ENCODE measurements at regions not wholly inside any gene's neighbourhood (a gene's known extent, or its start where the extent isn't known, plus 50 kb on each side); places are given as distances from the start of the nearest gene placed in this dataset.

GRCh38 chr4:152229782-152230289 lies 306.1 kb downstream of the FBXW7 start:
- ChIA-PET POLR2A (interaction anchor here (0.6 to 1.4 kb wide), 2 partner anchors 29 to 86 kb away, joined by 3 to 4 read pairs; no protein-coding TSS in a partner anchor), CTCF (interaction anchor here (0.6 kb wide), 1 partner anchor 1248 kb away, joined by 3 read pairs; no protein-coding TSS in a partner anchor)
- no TSS peak for BruUV-seq (replicated peaks)
- Mint-ChIP-seq H3K4me1 (ENCODE audit: insufficient read depth, unreplicated experiment) (no peaks in the 10 kb centered on the region), H3K9me3 (ENCODE audit: unreplicated experiment) (no peaks in the 10 kb centered on the region), H3K4me3 (ENCODE audit: unreplicated experiment) (no peak overlapping the region), H3K27me3 (ENCODE audit: insufficient read depth, unreplicated experiment) (no peaks in the 10 kb centered on the region), H3K36me3 (ENCODE audit: insufficient read depth, unreplicated experiment) (no peaks in the 10 kb centered on the region), H3K27ac (ENCODE audit: low read depth, unreplicated experiment) (no peak overlapping the region)
- DNase-seq (ENCODE audit: unreplicated experiment) = no peak
- TF ChIP-seq CTCF (IDR thresholded peaks at IDR 0.05; ENCODE audit: unreplicated experiment) = no peak
- intact Hi-C loops (cut with micrococcal nuclease) = no loop called here

GRCh38 chr4:152225680-152226079 lies 310.2 kb downstream of the FBXW7 start:
- no peak for DNase-seq (ENCODE audit: unreplicated experiment)
- no TSS peak for BruUV-seq (replicated peaks)
- intact Hi-C loops (cut with micrococcal nuclease) = no loop called here
- no peaks in the 10 kb centered on the region for H3K4me1 Mint-ChIP-seq (ENCODE audit: insufficient read depth, unreplicated experiment)
- H3K9me3 Mint-ChIP-seq (ENCODE audit: unreplicated experiment) = no peaks in the 10 kb centered on the region
- no peak overlapping the region for H3K4me3 Mint-ChIP-seq (ENCODE audit: unreplicated experiment)
- H3K36me3 Mint-ChIP-seq (ENCODE audit: insufficient read depth, unreplicated experiment) = no peaks in the 10 kb centered on the region
- TF ChIP-seq CTCF (IDR thresholded peaks at IDR 0.05; ENCODE audit: unreplicated experiment) = no peak
- ChIA-PET POLR2A (interaction anchor here (0.9 kb wide), 1 partner anchor 32 kb away, joined by 4 read pairs; no protein-coding TSS in a partner anchor), CTCF (no interaction called here)
- H3K27ac Mint-ChIP-seq (ENCODE audit: low read depth, unreplicated experiment) = no peak overlapping the region
- H3K27me3 Mint-ChIP-seq (ENCODE audit: insufficient read depth, unreplicated experiment) = no peaks in the 10 kb centered on the region

- intact Hi-C loops (cut with micrococcal nuclease) = no loop called here
- TF ChIP-seq CTCF (IDR thresholded peaks at IDR 0.05; ENCODE audit: unreplicated experiment) = no peak
- no peak overlapping the region for H3K4me3 Mint-ChIP-seq (ENCODE audit: unreplicated experiment)
- no peaks in the 10 kb centered on the region for H3K4me1 Mint-ChIP-seq (ENCODE audit: insufficient read depth, unreplicated experiment)
- BruUV-seq (replicated peaks) = no TSS peak
- H3K36me3 Mint-ChIP-seq (ENCODE audit: insufficient read depth, unreplicated experiment) = no peaks in the 10 kb centered on the region
- DNase-seq (ENCODE audit: unreplicated experiment) = no peak
- H3K27me3 Mint-ChIP-seq (ENCODE audit: insufficient read depth, unreplicated experiment) = no peaks in the 10 kb centered on the region
- no peaks in the 10 kb centered on the region for H3K9me3 Mint-ChIP-seq (ENCODE audit: unreplicated experiment)
- ChIA-PET POLR2A (interaction anchor here (1.0 kb wide), 1 partner anchor 46 kb away, joined by 4 read pairs; no protein-coding TSS in a partner anchor), CTCF (interaction anchor here (0.5 to 1.1 kb wide), 2 partner anchors 17 to 1138 kb away, joined by 3 to 4 read pairs; no protein-coding TSS in a partner anchor)
- H3K27ac Mint-ChIP-seq (ENCODE audit: low read depth, unreplicated experiment) = peak overlapping the region; percentile 73
Measured at GRCh38 chr4:152224721-152225420, 311.0 kb downstream of the FBXW7 start.

- POLR2A ChIA-PET = interaction anchor here (0.6 to 1.0 kb wide), 2 partner anchors 14 to 45 kb away, joined by 3 to 4 read pairs; no protein-coding TSS in a partner anchor
- intact Hi-C loops (cut with micrococcal nuclease) = no loop called here
- H3K27me3 Mint-ChIP-seq (ENCODE audit: insufficient read depth, unreplicated experiment) = no peaks in the 10 kb centered on the region
- H3K27ac Mint-ChIP-seq (ENCODE audit: low read depth, unreplicated experiment) = peak overlapping the region; percentile 73
- no peaks in the 10 kb centered on the region for H3K36me3 Mint-ChIP-seq (ENCODE audit: insufficient read depth, unreplicated experiment)
- CTCF ChIA-PET = interaction anchor here (0.5 to 1.1 kb wide), 2 partner anchors 16 to 38 kb away, joined by 4 read pairs; no protein-coding TSS in a partner anchor
- H3K4me3 Mint-ChIP-seq (ENCODE audit: unreplicated experiment) = no peak overlapping the region
- no peak for TF ChIP-seq CTCF (IDR thresholded peaks at IDR 0.05; ENCODE audit: unreplicated experiment)
- no peak for DNase-seq (ENCODE audit: unreplicated experiment)
- BruUV-seq (replicated peaks) = no TSS peak
- no peaks in the 10 kb centered on the region for H3K9me3 Mint-ChIP-seq (ENCODE audit: unreplicated experiment)
- H3K4me1 Mint-ChIP-seq (ENCODE audit: insufficient read depth, unreplicated experiment) = no peaks in the 10 kb centered on the region
Measured at GRCh38 chr4:152224223-152224622, 311.7 kb downstream of the FBXW7 start.

All from MCF 10A (cell line).